NCI-H774 (cell line): ENCODE measurements at regions not wholly inside any gene's neighbourhood (a gene's known extent, or its start where the extent isn't known, plus 50 kb on each side); places are given as distances from the start of the nearest gene placed in this dataset.

Source experiments
- DNase-seq: peaks from one replicate; lab custom pipeline; 2025; lab: John Stamatoyannopoulos, UW

DNA sequence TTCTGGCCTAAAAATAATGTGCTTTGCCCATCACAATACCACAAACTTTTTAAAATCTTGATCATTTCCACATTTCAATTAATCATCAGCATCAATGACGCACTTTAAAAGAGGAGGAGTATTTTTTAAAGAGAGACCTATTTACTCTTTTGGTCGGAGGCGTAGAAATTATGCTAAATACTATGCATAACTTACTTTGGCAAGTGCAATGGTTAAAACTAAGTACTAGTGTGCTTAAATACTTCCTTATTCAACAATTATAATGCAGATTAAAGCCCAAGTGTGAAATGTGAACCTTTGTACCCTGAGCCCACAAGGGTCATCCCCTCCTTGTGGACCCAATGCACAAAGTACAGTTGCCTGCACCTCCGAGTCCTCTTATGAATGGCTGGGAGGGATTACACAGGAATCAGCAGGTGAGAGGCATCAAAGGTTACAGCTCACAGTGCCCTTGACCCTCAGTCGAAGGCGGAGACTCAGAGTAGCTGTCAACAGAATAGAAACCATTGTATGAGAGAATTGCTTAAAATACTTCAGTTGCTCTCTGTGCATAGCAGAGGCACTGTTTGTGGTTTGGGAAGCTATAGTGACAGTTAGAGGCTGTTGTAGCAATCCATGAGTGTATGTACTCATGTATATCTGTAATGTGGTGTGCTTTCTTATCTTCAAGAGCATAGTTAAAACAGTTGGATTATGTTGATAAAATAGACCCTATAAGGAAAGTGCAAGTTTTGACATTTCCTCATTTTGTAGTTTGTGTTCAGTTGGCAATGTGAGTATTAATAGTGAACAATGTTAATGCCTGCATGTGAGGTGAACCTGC is 151.7 kb upstream of the ITGA4 start:
- DNase-seq = peak; percentile 15

GRCh38 chr2:181306785-181307184 is 150.4 kb upstream of the ITGA4 start:
- DNase-seq = no peak

- DNase-seq = no peak
Measured at GRCh38 chr2:181307203-181307991, 149.8 kb upstream of the ITGA4 start.

DNA sequence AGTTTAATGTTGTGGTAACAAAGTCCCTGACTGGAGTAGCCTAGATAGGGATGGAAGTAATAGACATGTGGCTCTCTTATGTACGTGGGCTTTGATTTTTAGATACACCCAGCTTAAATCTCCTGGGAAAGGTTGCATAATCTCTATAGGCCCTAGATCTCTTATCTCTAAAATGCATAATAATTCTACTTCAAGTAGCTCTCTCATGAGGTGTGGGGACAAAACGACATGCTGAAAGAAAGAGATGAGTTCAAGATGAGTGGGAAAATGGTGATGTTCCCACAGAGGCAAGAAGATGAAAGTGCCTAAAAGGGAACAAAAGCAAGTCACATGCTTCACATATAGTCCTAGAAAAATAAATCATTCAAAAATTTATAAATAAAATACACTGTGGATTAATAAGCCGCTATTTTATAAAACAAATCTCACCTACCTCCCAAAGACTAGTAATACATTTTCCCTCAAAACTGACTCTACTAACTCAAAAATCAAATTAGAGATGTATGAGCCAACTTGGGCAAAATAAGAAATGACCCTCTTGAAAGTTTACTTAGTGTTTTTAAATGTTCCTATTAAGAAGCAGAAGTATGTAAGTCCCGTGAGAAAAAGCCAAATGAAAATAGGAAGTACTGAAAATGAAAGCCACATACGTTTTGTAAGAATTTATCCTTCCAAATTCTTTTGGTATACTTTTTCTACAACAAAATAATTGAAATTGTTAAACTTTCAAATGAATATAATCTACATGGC is 148.2 kb upstream of the ITGA4 start:
- DNase-seq = no peak

DNA sequence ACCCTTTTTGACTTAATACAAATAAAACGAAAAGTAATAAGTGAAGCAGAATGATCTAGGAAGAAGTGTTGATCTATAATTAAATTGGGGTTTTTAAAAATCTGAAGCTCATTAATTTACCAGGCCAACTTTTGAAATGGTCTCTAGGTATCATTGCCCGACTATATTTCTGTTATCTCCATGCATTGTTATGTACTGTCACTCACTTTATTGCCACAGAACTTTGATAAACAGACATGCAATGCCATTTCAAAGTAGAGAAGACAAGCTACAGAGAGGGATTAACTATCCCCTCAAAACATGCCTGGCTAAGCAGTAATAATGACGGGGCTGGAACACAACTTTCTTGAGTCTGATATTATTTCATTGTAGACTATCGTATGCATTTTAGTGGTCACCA is 147.6 kb upstream of the ITGA4 start:
- DNase-seq = no peak

DNA sequence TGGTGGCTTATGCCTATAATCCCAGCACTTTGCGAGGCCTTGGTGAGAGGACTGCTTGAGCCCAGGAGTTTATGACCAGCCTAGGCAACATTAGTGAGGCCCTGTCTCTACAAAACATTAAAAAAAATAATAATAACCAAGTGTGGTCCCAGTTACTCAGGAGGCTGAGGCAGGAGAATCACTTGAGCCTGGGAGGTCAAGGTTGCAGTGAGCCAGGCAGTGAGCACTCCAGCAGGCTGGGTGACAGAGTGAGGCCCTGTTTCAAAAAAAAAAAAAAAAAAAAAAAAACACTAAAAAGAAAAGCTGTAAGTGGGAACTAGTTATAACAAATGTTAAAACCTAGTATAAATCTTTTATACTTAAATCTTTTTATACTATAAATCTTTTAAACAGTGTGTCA is 146.2 kb upstream of the ITGA4 start:
- DNase-seq = no peak

DNA sequence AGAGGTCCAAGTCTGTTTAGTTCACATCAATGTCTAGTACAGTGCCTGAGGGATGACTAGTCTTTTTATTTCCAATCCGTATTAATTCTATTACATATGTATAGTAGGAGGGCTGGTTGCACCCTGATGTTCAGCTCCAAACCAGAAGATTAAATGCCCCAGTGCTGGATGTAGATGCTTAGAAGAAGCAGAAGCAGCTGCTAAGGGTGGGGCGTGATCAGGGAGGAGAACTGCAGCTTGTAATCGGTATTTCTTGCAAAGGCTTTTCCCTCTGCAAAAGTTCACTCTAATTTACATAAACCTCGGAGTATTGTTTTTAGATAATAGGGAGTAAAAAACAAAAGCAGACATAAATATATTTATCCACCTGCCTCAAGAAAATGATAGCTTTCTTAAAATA is 145.3 kb upstream of the ITGA4 start:
- no peak for DNase-seq

- no peak for DNase-seq
Measured at GRCh38 chr2:181312515-181312927, 144.7 kb upstream of the ITGA4 start.

GRCh38 chr2:181313845-181314244 is 143.3 kb upstream of the ITGA4 start:
- no peak for DNase-seq

- no peak for DNase-seq
Measured at GRCh38 chr2:181314551-181314950, 142.6 kb upstream of the ITGA4 start.

DNA sequence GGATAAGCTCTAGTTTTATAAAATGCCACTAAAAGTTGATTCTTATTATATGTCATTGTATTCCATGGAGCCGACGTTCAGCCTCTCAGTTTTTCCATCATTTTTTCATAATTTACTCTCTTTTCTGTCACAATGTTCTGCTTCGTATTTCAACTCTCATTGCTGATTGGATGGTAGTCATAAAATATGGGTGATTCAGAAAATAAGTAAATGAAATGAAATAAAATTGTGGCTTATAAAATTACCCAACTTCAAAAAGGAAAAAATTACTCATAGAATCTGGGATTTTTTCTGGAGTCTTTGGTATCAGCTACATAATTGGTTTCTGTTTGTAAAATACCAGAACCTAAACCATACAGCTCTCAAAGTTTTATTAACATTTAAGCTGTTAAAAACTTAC is 139.7 kb upstream of the ITGA4 start:
- no peak for DNase-seq

DNA sequence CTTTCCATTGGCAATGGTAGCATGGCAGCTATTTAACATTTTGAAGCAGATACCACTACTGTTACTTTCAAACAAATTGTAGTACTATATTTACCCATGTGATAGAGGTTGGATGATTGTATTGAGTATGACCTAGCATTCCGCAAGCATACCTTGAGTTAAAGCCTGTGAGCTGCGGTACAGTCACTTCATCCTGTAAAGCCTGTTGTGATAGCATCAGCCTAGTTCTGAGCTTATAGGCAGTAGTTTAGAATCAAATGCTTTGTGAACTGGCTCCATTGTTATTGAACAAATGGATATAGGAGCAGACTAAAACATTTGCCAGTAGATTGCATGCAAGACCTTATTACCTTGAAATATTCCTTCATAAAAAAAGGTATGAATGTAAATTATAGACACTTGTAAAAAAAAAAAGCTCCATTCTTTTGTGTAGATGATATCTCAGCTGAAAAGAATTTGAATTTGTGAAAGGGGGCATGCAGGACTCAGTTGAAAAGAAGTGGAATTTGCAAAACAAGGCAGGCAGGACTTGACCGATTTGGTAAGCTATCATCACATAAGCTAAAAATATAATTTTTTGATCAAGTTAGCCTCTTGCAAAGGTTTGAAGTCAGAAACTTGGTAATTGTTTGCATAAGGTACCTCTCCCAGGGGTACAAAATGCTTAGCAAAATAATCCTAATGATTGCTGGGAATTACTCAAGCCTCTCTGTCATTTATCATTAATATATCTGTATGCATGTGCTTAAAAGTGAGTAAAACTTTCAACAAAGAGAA is 138.5 kb upstream of the ITGA4 start:
- no peak for DNase-seq

DNA sequence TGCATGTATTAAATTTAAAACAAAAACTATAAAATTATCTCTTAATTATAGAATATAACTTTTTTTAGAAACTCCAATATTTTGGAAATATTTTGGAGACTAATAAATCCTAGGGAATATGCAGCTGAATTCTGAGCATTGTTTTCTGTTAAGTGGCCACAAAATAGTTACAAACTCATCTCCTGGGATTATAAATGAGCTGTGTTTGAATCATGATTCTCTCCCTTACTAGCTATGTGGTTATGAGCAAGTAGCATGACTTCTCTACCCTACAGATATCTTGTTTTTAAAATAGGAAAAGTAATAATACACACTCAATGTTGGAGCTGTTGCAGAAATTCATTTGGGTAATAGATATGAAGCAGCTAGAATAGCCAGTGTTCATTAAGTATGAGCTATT is 137.9 kb upstream of the ITGA4 start:
- no peak for DNase-seq

DNA sequence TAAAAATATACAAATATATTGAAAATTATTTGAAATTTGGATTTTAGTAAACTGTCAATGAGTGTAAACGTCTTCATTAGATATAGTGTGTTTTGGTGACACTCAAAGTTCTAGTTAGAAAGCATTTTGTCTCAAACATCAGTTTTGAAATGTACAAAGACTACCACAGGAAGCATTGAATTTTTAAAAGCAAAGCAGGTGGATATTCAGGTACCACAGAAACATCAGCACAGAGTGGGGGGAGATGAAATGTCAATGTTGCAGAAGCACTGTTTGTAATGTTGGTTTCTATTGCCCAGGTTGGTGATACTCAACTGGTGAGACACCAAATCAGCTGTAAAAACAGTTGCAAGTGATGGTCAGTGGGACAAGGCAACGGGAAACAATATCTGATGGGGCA is 136.5 kb upstream of the ITGA4 start:
- no peak for DNase-seq

DNA sequence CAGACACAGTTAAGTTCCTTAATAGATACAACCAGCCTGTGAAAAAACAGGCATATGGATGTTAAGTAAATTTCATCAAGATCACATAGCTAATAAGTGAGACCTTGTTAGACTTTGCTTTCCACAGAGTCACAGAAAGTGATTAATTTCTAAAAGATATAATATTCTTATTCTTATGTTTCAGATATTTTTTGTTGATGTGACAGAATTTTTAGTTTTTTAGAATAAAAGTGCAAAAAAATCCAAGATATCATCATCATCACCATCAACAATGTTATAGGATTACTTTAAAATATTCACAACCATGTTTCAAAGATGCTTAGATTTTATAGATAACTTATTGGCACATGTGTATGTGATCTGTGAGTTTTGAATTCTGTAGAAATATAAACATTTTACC is 132.3 kb upstream of the ITGA4 start:
- DNase-seq = no peak

DNA sequence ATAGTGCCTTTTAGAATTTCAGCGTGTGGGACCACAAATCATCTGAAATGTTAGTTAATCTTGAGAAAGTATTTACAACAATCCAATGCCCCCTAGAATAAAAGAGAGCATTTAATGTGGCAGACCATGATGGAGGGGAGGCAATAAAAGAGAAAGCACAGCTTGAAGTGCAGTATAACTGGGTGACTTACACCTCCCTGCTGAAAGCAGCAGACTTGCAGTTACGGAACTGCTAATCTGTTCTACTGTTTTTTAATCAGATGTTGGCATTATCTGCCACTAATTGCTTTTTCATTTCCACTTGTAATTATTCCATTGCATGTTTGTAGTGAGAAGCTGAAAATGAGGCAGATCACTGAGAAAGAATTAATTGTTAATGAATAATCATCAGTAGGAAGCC is 130.5 kb upstream of the ITGA4 start:
- DNase-seq = no peak

DNA sequence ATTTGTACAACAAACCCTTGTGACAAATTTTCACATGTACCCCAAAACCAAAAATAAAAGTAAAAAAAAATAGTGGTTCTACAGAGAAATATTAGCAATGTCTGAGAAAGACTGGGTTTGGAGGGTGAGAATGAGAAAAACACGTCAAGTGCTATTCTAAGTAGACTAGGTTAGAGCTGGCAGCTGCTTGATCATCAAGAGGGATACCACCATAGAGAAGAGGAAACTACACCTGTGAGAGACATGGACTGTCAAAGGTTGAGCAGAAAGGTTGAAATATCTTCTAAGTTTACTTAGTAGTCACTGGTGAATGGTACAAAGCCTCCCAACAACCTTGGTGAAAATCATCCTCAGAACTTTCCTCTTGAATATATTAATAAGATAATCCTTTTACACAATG is 126.9 kb upstream of the ITGA4 start:
- DNase-seq = no peak

- no peak for DNase-seq
Measured at GRCh38 chr2:181332044-181332605, 125.1 kb upstream of the ITGA4 start.

DNA sequence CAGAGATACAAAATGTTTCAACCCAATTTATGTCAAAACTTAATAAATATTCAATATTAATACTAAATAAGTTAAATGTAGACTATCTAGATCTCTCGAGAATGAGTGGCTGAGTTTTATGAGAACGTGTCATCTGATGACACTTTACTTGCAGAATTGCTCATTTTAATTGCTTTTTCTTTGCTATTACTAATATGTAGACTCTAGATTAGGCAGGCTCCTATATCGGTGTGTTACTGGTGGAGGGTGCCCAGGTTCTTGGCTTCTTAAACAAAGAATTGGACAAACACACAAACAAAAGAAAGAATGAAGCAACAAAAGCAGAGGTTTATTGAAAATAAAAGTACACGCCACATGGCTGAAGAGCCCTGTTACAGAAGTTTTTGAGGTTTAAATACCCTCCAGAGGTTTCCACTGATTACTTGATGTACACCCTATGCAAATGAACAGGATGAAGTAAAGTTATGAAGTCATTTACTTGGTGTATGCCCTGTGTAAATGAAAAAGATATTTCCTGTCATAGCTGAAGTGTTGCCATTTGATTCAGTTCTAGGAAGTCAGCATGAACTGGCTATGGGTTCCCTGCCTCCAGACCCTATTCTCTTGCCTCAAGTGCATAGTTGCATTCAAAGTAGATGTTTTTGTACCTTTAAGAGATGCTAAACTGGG is 122.9 kb upstream of the ITGA4 start:
- no peak for DNase-seq

GRCh38 chr2:181340891-181341290 is 116.3 kb upstream of the ITGA4 start:
- no peak for DNase-seq
